ENCODE measurements at regions not wholly inside any gene's neighbourhood (a gene's known extent, or its start where the extent isn't known, plus 50 kb on each side); places are given as distances from the start of the nearest gene placed in this dataset.

- DNase-seq (ENCODE audit: low read depth in 4 of 6, low spot score in 6 of 6): no peak
- no peaks in the 10 kb centered on the region for H3K27me3 ChIP-seq (ENCODE audit: control insufficient read depth, insufficient read depth, low read length)
- H3K4me3 ChIP-seq (ENCODE audit: low read depth, low read length): no peak overlapping the region
- no peaks in the 10 kb centered on the region for H3K4me1 ChIP-seq (ENCODE audit: control insufficient read depth, insufficient read depth, low read length)
- H3K9me3 ChIP-seq (ENCODE audit: control insufficient read depth, insufficient read depth, low read length): no peaks in the 10 kb centered on the region
- no CpG with 5 or more reads among the region's 2 CpGs for WGBS (ENCODE audit: insufficient coverage)
- H3K27ac ChIP-seq (ENCODE audit: low read depth, low read length): no peak overlapping the region
- no peaks in the 10 kb centered on the region for H3K36me3 ChIP-seq (ENCODE audit: control insufficient read depth, insufficient read depth, low read length)
These were observed 156.6 kb downstream of the NR4A2 start for GRCh38 chr2:156175946-156176345.

GRCh38 chr2:156170929-156171328 is 161.6 kb downstream of the NR4A2 start:
- Histone ChIP-seq H3K36me3 (ENCODE audit: control insufficient read depth, insufficient read depth, low read length) (no peaks in the 10 kb centered on the region), H3K27ac (ENCODE audit: low read depth, low read length) (no peak overlapping the region), H3K4me3 (ENCODE audit: low read depth, low read length) (no peak overlapping the region), H3K27me3 (ENCODE audit: control insufficient read depth, insufficient read depth, low read length) (no peaks in the 10 kb centered on the region), H3K4me1 (ENCODE audit: control insufficient read depth, insufficient read depth, low read length) (no peaks in the 10 kb centered on the region), H3K9me3 (ENCODE audit: control insufficient read depth, insufficient read depth, low read length) (peaks cover 2% of the 10 kb centered on the region)
- WGBS (ENCODE audit: insufficient coverage): 81% methylated on average over 1 of the region's 2 CpGs
- DNase-seq (ENCODE audit: low read depth in 4 of 6, low spot score in 6 of 6): no peak

GRCh38 chr2:156165742-156166141 is 166.8 kb downstream of the NR4A2 start:
- H3K4me3 ChIP-seq (ENCODE audit: low read depth, low read length): no peak overlapping the region
- H3K4me1 ChIP-seq (ENCODE audit: control insufficient read depth, insufficient read depth, low read length): no peaks in the 10 kb centered on the region
- no CpG with 5 or more reads among the region's 2 CpGs for WGBS (ENCODE audit: insufficient coverage)
- peak in 1 of 6 donors; percentile 12 for DNase-seq (ENCODE audit: low read depth in 4 of 6, low spot score in 6 of 6)
- no peak overlapping the region for H3K27ac ChIP-seq (ENCODE audit: low read depth, low read length)
- H3K36me3 ChIP-seq (ENCODE audit: control insufficient read depth, insufficient read depth, low read length): no peaks in the 10 kb centered on the region
- H3K9me3 ChIP-seq (ENCODE audit: control insufficient read depth, insufficient read depth, low read length): no peaks in the 10 kb centered on the region
- H3K27me3 ChIP-seq (ENCODE audit: control insufficient read depth, insufficient read depth, low read length): no peaks in the 10 kb centered on the region

DNA sequence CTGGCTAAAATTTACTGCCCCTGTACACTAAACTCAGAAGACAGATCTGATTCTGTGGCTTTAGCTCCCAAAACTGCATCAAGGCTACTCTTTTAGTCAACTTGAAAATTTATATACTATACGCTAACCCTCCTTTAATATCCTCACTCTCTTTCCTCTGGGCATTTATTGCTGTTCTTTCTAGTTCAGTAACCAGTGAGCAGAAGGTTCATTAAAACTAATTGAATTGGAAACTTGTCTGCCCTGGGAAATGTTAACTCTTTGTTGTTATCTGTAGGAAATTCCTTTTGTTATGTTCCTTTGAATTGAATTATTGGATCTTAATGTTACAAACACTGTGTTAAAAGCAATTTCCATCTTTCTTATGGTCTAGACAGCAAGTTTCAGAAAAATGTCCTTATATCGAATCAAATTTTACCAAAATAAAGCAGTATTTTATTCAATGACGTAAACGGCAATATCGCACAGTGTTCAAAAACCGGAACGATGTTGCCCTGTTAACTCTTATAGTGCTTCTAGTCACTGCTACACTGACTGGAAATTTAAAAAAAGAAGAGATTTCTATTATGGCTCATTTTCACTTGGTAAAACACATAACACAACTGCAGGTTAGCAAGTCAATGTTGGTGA is 168.3 kb downstream of the NR4A2 start:
- Histone ChIP-seq H3K4me1 (ENCODE audit: control insufficient read depth, insufficient read depth, low read length) (no peaks in the 10 kb centered on the region), H3K27me3 (ENCODE audit: control insufficient read depth, insufficient read depth, low read length) (no peaks in the 10 kb centered on the region), H3K27ac (ENCODE audit: low read depth, low read length) (no peak overlapping the region), H3K36me3 (ENCODE audit: control insufficient read depth, insufficient read depth, low read length) (no peaks in the 10 kb centered on the region), H3K9me3 (ENCODE audit: control insufficient read depth, insufficient read depth, low read length) (no peaks in the 10 kb centered on the region), H3K4me3 (ENCODE audit: low read depth, low read length) (no peak overlapping the region)
- DNase-seq (ENCODE audit: low read depth in 4 of 6, low spot score in 6 of 6): peak in 2 of 6 donors; percentile 46 to 81
- 37% methylated on average over 3 of the region's 7 CpGs for WGBS (ENCODE audit: insufficient coverage)

- no peaks in the 10 kb centered on the region for H3K9me3 ChIP-seq (ENCODE audit: control insufficient read depth, insufficient read depth, low read length)
- DNase-seq (ENCODE audit: low read depth in 4 of 6, low spot score in 6 of 6): peak in 1 of 6 donors; percentile 20
- WGBS (ENCODE audit: insufficient coverage): 48% methylated on average over 2 of the region's 2 CpGs
These were observed 173.7 kb downstream of the NR4A2 start for GRCh38 chr2:156158808-156159207.

GRCh38 chr2:156157670-156158069 is 174.9 kb downstream of the NR4A2 start:
- peak in 2 of 6 donors; percentile 27 to 58 for DNase-seq (ENCODE audit: low read depth in 4 of 6, low spot score in 6 of 6)
- WGBS (ENCODE audit: insufficient coverage): no CpG with 5 or more reads among the region's 1 CpG
- H3K27ac ChIP-seq (ENCODE audit: low read depth, low read length): no peak overlapping the region
- no peaks in the 10 kb centered on the region for H3K36me3 ChIP-seq (ENCODE audit: control insufficient read depth, insufficient read depth, low read length)
- H3K4me3 ChIP-seq (ENCODE audit: low read depth, low read length): no peak overlapping the region
- H3K27me3 ChIP-seq (ENCODE audit: control insufficient read depth, insufficient read depth, low read length): no peaks in the 10 kb centered on the region
- H3K9me3 ChIP-seq (ENCODE audit: control insufficient read depth, insufficient read depth, low read length): no peaks in the 10 kb centered on the region
- no peaks in the 10 kb centered on the region for H3K4me1 ChIP-seq (ENCODE audit: control insufficient read depth, insufficient read depth, low read length)

More at GRCh38 chr2:156158808-156159207, 173.7 kb downstream of the NR4A2 start:
- Histone ChIP-seq H3K4me3 (ENCODE audit: low read depth, low read length) (no peak overlapping the region), H3K27ac (ENCODE audit: low read depth, low read length) (no peak overlapping the region), H3K27me3 (ENCODE audit: control insufficient read depth, insufficient read depth, low read length) (no peaks in the 10 kb centered on the region), H3K36me3 (ENCODE audit: control insufficient read depth, insufficient read depth, low read length) (no peaks in the 10 kb centered on the region), H3K4me1 (ENCODE audit: control insufficient read depth, insufficient read depth, low read length) (no peaks in the 10 kb centered on the region)

DNA sequence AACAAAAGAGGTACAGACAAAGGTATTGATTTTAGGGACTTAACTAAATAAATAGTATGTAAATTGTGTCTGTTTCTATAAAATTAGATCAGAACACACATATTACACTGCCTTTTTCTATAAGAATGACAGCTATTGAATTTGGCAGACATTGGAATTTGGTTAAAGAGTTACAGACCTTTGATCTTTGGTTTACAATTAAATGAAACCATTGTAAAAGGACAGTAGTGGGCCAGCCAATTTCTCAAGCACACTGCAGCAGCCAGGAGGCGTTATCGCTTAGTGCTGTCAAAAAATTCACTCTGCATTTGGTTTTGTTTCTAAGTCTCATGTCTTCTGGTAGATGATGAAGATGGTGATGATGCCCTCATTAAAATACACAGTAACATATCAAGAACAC is 175.9 kb downstream of the NR4A2 start:
- no CpG with 5 or more reads among the region's 2 CpGs for WGBS (ENCODE audit: insufficient coverage)
- Histone ChIP-seq H3K36me3 (ENCODE audit: control insufficient read depth, insufficient read depth, low read length) (no peaks in the 10 kb centered on the region), H3K27ac (ENCODE audit: low read depth, low read length) (no peak overlapping the region), H3K4me1 (ENCODE audit: control insufficient read depth, insufficient read depth, low read length) (no peaks in the 10 kb centered on the region), H3K4me3 (ENCODE audit: low read depth, low read length) (no peak overlapping the region), H3K9me3 (ENCODE audit: control insufficient read depth, insufficient read depth, low read length) (no peaks in the 10 kb centered on the region), H3K27me3 (ENCODE audit: control insufficient read depth, insufficient read depth, low read length) (no peaks in the 10 kb centered on the region)
- no peak for DNase-seq (ENCODE audit: low read depth in 4 of 6, low spot score in 6 of 6)

- Histone ChIP-seq H3K27me3 (ENCODE audit: control insufficient read depth, insufficient read depth, low read length) (no peaks in the 10 kb centered on the region), H3K36me3 (ENCODE audit: control insufficient read depth, insufficient read depth, low read length) (no peaks in the 10 kb centered on the region), H3K4me1 (ENCODE audit: control insufficient read depth, insufficient read depth, low read length) (no peaks in the 10 kb centered on the region), H3K27ac (ENCODE audit: low read depth, low read length) (no peak overlapping the region), H3K9me3 (ENCODE audit: control insufficient read depth, insufficient read depth, low read length) (no peaks in the 10 kb centered on the region), H3K4me3 (ENCODE audit: low read depth, low read length) (no peak overlapping the region)
- no peak for DNase-seq (ENCODE audit: low read depth in 4 of 6, low spot score in 6 of 6)
- no CpG with 5 or more reads among the region's 3 CpGs for WGBS (ENCODE audit: insufficient coverage)
These were observed 177.2 kb downstream of the NR4A2 start for GRCh38 chr2:156155319-156155718.

DNA sequence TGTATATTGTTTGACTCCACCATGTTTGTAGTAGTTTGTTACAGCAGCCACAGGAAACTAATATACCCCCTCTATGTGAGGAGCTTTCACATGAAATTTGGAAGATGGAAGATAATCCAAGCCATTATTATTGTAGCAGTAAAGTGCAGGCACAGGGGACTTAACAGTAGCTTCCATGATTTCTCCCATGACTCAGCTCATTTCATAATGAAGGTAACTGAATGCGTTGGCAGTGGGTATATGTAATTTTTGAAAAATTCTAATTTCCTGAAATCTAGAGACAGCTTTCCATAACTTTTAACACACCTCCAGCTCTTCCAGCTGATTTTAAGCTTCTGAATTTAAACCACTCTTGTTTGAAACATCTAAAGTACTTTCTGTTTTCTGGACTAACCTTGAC is 181.2 kb downstream of the NR4A2 start:
- Histone ChIP-seq H3K36me3 (ENCODE audit: control insufficient read depth, insufficient read depth, low read length) (no peaks in the 10 kb centered on the region), H3K27ac (ENCODE audit: low read depth, low read length) (no peak overlapping the region), H3K4me1 (ENCODE audit: control insufficient read depth, insufficient read depth, low read length) (no peaks in the 10 kb centered on the region), H3K4me3 (ENCODE audit: low read depth, low read length) (no peak overlapping the region), H3K9me3 (ENCODE audit: control insufficient read depth, insufficient read depth, low read length) (no peaks in the 10 kb centered on the region), H3K27me3 (ENCODE audit: control insufficient read depth, insufficient read depth, low read length) (no peaks in the 10 kb centered on the region)
- no CpG with 5 or more reads among the region's 1 CpG for WGBS (ENCODE audit: insufficient coverage)
- DNase-seq (ENCODE audit: low read depth in 4 of 6, low spot score in 6 of 6): no peak

GRCh38 chr2:156147594-156148330 is 184.8 kb downstream of the NR4A2 start:
- Histone ChIP-seq H3K27ac (ENCODE audit: low read depth, low read length) (no peak overlapping the region), H3K27me3 (ENCODE audit: control insufficient read depth, insufficient read depth, low read length) (no peaks in the 10 kb centered on the region), H3K9me3 (ENCODE audit: control insufficient read depth, insufficient read depth, low read length) (no peaks in the 10 kb centered on the region), H3K4me1 (ENCODE audit: control insufficient read depth, insufficient read depth, low read length) (no peaks in the 10 kb centered on the region), H3K36me3 (ENCODE audit: control insufficient read depth, insufficient read depth, low read length) (no peaks in the 10 kb centered on the region), H3K4me3 (ENCODE audit: low read depth, low read length) (no peak overlapping the region)
- 60% methylated on average over 2 of the region's 4 CpGs for WGBS (ENCODE audit: insufficient coverage)
- no peak for DNase-seq (ENCODE audit: low read depth in 4 of 6, low spot score in 6 of 6)
